DMS79 (cell line): ENCODE measurements at regions not wholly inside any gene's neighbourhood (a gene's known extent, or its start where the extent isn't known, plus 50 kb on each side); places are given as distances from the start of the nearest gene placed in this dataset.

ENCODE experiments used
- DNase-seq: peaks from one replicate; lab custom pipeline; 2025; lab: John Stamatoyannopoulos, UW

DNA sequence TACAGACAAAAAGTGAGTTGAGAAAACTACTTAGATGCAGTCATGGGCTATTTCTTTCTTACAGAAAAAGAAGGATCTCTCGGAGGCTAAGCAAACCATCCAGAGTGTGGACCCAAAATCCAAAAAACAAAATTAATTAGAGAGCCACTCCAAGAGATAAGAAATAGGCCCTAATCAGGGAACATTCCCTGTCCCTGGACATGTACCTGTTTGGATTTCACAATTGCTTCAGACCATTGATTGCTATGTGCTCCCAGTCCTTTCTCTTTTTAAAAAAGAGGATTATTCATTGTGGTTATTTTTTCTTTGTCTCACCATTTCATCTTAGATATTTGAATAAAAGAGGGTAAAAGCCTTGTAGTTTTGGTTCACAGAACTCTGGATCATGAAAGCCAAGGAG, 549.9 kb downstream of the ETNK1 start:
- DNase-seq = no peak

DNA sequence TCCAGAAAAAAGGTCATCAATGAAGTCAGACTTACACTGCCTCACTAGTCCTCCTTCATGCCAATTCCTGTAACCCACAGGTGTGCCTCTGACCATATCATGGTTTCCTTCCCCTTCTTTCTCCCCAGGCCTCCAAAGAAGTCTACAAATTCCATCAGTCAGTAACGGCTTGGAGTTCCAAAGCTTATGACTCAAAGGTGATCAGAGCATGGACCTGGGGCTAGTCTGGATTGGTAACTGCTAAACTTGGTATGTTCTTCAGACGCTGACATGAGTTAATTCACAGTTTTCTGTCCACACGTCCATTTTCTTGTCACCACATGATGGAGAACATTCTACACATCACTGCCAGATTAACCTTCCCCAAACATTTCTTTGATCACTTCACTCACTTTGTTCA, 560.4 kb downstream of the ETNK1 start:
- DNase-seq = no peak

DNA sequence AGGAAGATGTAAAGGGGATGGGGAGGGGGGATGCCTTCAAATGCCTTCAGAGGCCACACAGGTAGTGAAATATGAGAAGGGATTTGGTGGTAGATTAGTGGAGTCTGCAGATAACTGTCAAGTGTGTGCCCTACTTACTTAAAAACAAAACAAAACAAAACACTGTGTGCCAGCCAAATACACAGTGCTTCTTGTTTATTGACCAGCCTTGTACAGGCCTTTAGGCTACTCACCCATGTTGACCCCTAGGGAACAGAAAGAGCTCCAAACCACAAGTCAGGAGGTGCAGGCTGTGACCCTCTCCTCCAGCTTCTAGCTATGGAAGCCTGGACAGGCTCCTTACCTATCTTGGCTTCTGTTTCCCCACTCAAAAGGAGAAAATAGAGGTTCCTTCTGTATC, 562.0 kb downstream of the ETNK1 start:
- no peak for DNase-seq

DNA sequence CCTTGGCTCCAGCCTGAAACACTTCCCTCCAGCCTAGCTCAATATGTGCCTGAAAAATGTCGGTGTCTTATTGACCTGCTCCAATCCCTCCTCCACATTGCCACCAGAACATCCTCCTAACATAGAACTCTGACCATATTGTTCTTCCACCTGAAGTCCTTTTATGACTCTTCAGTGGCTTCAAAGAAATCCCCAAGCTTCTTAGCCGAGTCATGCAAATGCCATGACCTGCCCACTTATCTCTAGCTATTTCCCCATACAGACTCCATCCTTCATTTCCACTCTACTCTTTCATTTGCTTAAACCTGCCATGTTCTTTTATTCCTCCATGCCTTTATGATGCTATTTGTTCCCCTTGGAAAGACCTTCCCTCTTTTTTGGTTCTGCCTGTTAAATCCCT, 568.6 kb downstream of the ETNK1 start:
- DNase-seq = no peak

- DNase-seq = no peak
These were observed 572.3 kb downstream of the ETNK1 start for GRCh38 chr12:23197266-23197665.

- DNase-seq = no peak
These were observed 577.8 kb downstream of the ETNK1 start for GRCh38 chr12:23202728-23203127.

- DNase-seq = peak; percentile 15
These were observed 580.2 kb downstream of the ETNK1 start for GRCh38 chr12:23204933-23205778.

GRCh38 chr12:23209793-23210192, 584.8 kb downstream of the ETNK1 start:
- no peak for DNase-seq

GRCh38 chr12:23210573-23210972, 585.6 kb downstream of the ETNK1 start:
- no peak for DNase-seq

- DNase-seq = peak; percentile 48
These were observed 586.7 kb downstream of the ETNK1 start for GRCh38 chr12:23211384-23212320.

DNA sequence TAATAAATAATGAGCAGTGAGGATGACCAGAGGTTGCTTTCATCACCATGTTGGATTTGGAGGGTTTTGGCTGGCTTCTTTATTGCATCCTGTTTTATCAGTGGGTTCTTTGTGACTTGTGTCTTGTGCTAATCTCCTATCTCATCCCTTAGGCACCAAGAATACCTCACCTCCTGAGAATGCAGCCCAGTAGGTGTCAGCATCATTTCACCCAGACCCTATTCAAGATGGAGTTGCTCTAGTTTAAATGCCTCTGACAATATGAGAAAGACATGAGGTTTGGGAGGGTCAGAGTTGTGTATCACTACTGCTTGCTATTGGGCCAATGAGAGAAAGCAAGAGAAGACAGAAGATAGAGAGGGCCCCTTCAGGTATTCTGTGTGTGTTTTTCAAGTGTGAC, 592.2 kb downstream of the ETNK1 start:
- DNase-seq = no peak

- DNase-seq = no peak
These were observed 592.7 kb downstream of the ETNK1 start for GRCh38 chr12:23217667-23218066.

GRCh38 chr12:23221066-23221465, 596.1 kb downstream of the ETNK1 start:
- no peak for DNase-seq

DNA sequence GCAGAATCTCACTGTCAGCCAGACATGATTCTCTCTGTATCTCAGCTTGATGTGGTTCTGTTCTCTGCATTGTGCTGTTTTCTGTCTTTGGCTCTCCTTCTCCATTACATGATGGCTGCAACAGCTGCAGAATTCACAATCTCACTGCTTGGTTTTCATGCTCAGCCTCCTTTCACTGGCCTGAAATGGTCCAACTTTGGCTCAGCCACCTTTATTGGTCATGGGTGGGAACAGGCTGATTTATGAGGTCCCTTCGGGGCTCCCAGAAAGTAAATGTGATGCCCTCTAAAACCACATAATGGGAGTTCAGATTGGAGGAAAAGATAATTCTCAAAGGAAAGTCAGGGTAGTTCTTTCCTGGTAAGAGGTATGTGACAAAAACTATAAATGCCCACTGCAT, 597.0 kb downstream of the ETNK1 start:
- DNase-seq = no peak

DNA sequence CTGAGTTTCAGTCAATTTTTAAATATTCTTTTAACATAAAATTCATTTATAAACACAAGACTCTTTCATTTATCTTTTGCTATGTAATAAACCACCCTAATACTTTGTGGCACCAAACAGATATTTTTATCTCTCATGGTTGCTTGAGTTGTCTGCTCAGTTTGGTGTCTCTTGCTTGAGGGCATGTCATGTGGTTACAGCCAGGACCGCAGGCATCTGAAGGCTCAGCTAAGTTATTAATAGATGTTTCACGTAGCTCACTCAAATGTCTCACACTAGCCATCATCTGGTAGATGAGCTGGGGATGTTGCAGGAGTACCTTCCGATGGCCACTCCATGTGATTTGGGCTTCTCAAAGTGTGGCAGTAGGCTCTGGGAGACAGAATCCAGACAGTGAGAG, 597.8 kb downstream of the ETNK1 start:
- no peak for DNase-seq

- no peak for DNase-seq
These were observed 603.1 kb downstream of the ETNK1 start for GRCh38 chr12:23228101-23228500.

- DNase-seq = no peak
These were observed 605.9 kb downstream of the ETNK1 start for GRCh38 chr12:23230899-23231298.

DNA sequence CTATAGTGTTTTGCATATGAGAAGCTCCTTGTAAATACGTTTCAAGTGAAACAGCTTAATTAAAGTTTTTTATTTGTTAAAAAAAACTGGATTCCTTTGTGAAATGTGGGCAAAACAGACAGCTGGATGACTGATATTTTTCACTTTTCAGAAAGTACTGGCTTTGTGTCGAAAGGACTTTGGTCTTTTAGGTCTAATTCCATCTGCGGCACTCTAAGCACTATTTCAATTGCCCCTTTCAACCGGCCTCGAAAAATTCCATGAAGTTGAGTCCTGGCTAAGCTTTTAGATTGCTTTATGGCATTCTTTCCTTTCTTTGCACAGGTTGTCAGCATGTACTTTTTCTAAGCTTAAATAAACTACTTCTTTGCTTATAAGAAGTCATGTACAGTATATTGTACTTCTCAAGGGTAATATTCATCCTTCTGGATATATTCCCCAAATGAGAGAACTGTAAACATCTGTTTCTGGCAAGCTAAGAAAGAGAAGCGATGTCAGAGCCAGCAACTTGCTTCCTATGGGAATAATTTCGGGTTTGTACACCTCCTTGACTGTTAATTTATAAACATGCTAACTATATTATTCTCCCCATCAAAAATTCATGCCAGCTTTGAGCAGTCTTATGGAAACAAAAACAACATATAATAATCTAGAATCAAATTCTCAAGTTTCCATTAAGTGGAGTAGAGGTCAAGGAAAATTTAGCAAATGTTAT, 611.3 kb downstream of the ETNK1 start:
- no peak for DNase-seq

DNA sequence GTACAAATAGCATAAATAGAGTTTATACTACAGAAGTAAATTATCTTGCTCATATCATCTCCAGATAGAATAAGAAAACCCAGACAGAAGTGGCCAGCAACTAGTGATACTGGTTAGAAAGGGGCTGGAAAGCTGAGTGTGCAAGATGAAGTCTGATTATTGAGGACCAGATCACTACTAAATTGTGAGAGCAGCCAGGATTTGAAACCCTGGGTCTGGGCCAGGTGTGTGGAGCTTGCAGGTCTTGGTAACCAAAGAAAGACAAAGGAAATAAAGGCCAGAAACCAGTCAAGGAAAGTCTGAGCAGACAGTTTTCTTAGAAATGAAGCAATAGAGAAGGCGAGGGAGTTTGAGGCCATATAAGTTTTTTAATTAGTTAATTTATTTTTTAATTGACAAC, 611.8 kb downstream of the ETNK1 start:
- no peak for DNase-seq

DNA sequence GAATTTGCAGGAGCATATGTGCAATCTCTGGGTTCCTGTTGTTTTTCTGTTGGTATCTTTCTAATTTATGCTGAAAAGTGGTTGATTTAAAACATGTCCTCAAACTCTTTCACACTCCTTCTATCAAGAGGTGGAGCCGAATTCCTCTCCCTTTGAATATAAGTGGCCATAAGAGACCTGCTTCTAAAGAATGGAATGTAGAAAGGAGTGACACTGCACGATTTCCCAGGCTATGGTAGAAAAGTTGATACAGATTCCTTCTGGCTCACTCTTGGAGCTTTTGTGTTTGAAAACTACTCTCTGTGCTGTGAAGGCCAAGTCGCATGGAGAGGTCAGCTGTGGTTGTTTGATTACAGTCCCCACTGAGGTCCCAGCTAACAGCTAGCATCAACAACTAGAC, 613.2 kb downstream of the ETNK1 start:
- DNase-seq = no peak

GRCh38 chr12:23238957-23239356, 614.0 kb downstream of the ETNK1 start:
- no peak for DNase-seq

DNA sequence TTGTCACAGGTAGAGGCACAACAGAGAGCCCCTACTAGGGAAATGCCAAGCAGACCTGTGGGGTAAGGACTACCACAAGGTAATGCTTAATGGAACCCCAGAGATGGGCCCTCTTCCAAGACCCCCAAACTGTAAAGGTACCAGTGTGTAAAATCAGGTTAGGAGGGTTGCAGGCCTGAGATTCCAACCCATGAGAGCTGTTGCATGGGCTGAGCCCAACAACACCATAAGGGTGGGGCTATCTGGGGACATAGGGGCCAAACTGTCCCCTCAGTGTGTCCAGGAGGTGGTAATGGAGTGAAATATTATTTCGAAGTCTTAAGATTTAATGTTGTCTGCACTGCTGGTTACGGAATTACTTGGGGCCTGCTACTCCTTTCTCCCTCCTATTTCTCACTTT, 620.2 kb downstream of the ETNK1 start:
- no peak for DNase-seq
